ENCODE measurements at regions not wholly inside any gene's neighbourhood (a gene's known extent, or its start where the extent isn't known, plus 50 kb on each side); places are given as distances from the start of the nearest gene placed in this dataset.

DNA sequence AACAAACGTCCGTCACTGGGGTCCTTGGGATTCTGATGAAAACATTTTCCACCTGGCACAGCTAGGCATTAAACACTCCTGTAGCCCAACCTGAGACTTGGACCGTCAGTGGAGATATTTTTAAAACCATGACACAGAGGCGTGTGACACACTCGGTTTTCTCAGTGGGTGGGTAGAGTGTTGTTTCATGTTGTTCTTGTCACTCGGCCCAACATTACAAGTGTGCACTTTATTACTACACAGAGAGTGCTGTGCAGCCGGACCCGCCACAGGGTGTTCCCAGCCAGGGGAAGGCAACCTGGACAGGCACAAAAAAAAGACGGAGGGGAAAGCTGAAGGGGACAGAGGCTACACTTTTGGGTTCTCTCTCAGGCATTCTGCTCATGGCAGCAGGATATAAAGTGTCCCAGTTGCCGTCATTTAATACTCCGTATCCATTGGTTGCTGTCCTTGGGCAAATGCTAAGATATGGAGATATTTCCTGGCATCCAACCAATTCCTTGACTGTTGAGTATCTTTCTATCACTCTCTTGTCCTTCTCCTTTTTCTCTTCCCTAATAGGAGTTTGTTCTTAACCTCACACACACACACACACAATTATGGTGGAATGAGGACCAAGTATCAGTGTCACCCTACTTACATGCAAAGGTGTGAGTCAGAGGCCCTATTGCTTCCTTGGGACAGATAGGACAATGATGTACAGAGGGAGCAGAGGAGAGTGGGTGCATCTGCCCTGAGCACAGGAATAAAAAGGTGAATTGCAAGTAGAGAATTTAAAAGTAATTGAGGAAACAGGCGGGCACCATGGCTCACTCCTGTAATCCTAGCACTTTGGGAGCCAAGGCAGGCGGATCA, 154.1 kb upstream of the SOX9 start:
- H3K4me3 ChIP-seq (ENCODE audit: low read length, poor library complexity, severe bottlenecking), result no peak overlapping the region

DNA sequence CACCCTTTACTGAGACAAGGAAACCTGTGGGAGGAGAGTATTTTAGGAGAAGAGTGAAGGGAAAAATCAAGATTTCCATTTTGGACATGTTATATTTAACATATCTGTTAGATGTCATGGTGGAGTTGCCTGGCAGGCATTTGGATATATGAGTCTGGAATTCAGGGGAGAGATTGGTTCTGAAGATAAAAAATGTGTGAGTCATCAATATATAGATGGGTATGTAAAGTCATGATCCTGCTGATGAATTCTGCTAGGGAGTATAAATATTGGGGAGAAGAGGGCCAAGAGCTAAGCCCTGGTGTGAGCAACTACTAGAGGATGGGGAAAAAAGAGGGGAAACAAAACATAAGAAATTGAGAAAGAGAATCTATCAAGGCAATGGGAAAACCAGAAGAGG, 151.3 kb upstream of the SOX9 start:
- peaks cover 8% of the 10 kb centered on the region for H3K9me3 ChIP-seq (ENCODE audit: insufficient read depth, low read depth, low read length)
- no peak overlapping the region for H3K4me3 ChIP-seq (ENCODE audit: low read length, poor library complexity, severe bottlenecking)
- H3K27me3 ChIP-seq (ENCODE audit: insufficient read depth, low read length, poor library complexity, severe bottlenecking), result no peaks in the 10 kb centered on the region
- no peak overlapping the region for H2AFZ ChIP-seq (ENCODE audit: low read length)
- H3K4me1 ChIP-seq (ENCODE audit: insufficient read depth, low read length, poor library complexity, severe bottlenecking), result no peaks in the 10 kb centered on the region
- H3K9ac ChIP-seq (ENCODE audit: low read depth, low read length, poor library complexity, severe bottlenecking), result no peak overlapping the region
- H3K4me2 ChIP-seq (ENCODE audit: low read depth, low read length, poor library complexity, severe bottlenecking), result no peak overlapping the region
- H3K79me2 ChIP-seq (ENCODE audit: insufficient read depth, low read length), result no peaks in the 10 kb centered on the region
- H4K20me1 ChIP-seq (ENCODE audit: insufficient read depth, low read length, poor library complexity, severe bottlenecking), result no peaks in the 10 kb centered on the region
- H3K36me3 ChIP-seq (ENCODE audit: insufficient read depth, low read length), result no peaks in the 10 kb centered on the region
- TF ChIP-seq, protein P1, sequence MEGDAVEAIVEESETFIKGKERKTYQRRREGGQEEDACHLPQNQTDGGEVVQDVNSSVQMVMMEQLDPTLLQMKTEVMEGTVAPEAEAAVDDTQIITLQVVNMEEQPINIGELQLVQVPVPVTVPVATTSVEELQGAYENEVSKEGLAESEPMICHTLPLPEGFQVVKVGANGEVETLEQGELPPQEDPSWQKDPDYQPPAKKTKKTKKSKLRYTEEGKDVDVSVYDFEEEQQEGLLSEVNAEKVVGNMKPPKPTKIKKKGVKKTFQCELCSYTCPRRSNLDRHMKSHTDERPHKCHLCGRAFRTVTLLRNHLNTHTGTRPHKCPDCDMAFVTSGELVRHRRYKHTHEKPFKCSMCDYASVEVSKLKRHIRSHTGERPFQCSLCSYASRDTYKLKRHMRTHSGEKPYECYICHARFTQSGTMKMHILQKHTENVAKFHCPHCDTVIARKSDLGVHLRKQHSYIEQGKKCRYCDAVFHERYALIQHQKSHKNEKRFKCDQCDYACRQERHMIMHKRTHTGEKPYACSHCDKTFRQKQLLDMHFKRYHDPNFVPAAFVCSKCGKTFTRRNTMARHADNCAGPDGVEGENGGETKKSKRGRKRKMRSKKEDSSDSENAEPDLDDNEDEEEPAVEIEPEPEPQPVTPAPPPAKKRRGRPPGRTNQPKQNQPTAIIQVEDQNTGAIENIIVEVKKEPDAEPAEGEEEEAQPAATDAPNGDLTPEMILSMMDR (conservative IDR thresholded peaks at IDR 0.05; ENCODE audit: low read length), result no peak
- no peak for TF ChIP-seq EZH2phosphoT487 (IDR thresholded peaks at IDR 0.05; ENCODE audit: borderline replicate concordance)
- no peaks in the 10 kb centered on the region for H3F3A ChIP-seq (ENCODE audit: low read depth)
- H3K9me2 ChIP-seq (replicated peaks; ENCODE audit: low read depth, low read length), result no peaks in the 10 kb centered on the region

More for the DNA sequence above, 154.1 kb upstream of the SOX9 start:
- Histone ChIP-seq H2AFZ (ENCODE audit: low read length) (no peak overlapping the region), H3K4me1 (ENCODE audit: insufficient read depth, low read length, poor library complexity, severe bottlenecking) (no peaks in the 10 kb centered on the region), H3K9ac (ENCODE audit: low read depth, low read length, poor library complexity, severe bottlenecking) (no peak overlapping the region), H3K36me3 (ENCODE audit: insufficient read depth, low read length) (no peaks in the 10 kb centered on the region), H3K9me3 (ENCODE audit: insufficient read depth, low read depth, low read length) (peaks cover 14% of the 10 kb centered on the region), H3K79me2 (ENCODE audit: insufficient read depth, low read length) (no peaks in the 10 kb centered on the region), H3K4me2 (ENCODE audit: low read depth, low read length, poor library complexity, severe bottlenecking) (no peak overlapping the region), H4K20me1 (ENCODE audit: insufficient read depth, low read length, poor library complexity, severe bottlenecking) (no peaks in the 10 kb centered on the region), H3K27me3 (ENCODE audit: insufficient read depth, low read length, poor library complexity, severe bottlenecking) (no peaks in the 10 kb centered on the region), H3K9me2 (replicated peaks; ENCODE audit: low read depth, low read length) (no peaks in the 10 kb centered on the region), H3F3A (ENCODE audit: low read depth) (no peaks in the 10 kb centered on the region)
- TF ChIP-seq, protein P1 (conservative IDR thresholded peaks at IDR 0.05; ENCODE audit: low read length), result no peak
- no peak for TF ChIP-seq EZH2phosphoT487 (IDR thresholded peaks at IDR 0.05; ENCODE audit: borderline replicate concordance)

DNA sequence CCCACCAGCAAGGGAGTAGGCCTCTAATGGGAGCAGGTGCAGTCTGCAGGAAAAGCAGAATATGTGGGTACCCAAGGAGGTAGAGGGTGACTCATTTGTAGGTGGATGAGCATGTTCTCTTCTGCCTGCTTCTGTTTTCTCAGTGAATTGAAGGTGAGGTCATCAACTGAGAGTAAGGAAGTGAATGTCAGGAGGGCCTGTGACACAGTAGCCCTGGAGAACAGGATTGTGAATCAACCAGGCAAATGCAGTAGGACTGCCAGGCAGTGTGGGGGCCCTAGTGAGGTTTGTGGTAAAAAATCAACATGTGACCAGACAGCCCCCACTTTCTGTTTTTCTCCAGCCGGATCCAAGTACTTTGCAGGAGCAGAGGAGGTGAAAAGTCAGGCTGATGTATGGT, 150.5 kb upstream of the SOX9 start:
- Histone ChIP-seq H3K4me3 (ENCODE audit: low read length, poor library complexity, severe bottlenecking) (no peak overlapping the region), H3K9me2 (replicated peaks; ENCODE audit: low read depth, low read length) (no peaks in the 10 kb centered on the region), H4K20me1 (ENCODE audit: insufficient read depth, low read length, poor library complexity, severe bottlenecking) (no peaks in the 10 kb centered on the region), H3K9ac (ENCODE audit: low read depth, low read length, poor library complexity, severe bottlenecking) (no peak overlapping the region), H3K36me3 (ENCODE audit: insufficient read depth, low read length) (no peaks in the 10 kb centered on the region), H3K27me3 (ENCODE audit: insufficient read depth, low read length, poor library complexity, severe bottlenecking) (no peaks in the 10 kb centered on the region), H3K4me2 (ENCODE audit: low read depth, low read length, poor library complexity, severe bottlenecking) (no peak overlapping the region), H3K4me1 (ENCODE audit: insufficient read depth, low read length, poor library complexity, severe bottlenecking) (no peaks in the 10 kb centered on the region), H3F3A (ENCODE audit: low read depth) (no peaks in the 10 kb centered on the region), H3K79me2 (ENCODE audit: insufficient read depth, low read length) (no peaks in the 10 kb centered on the region), H3K9me3 (ENCODE audit: insufficient read depth, low read depth, low read length) (peaks cover 6% of the 10 kb centered on the region; the same call in 1 of the 2 replicates), H2AFZ (ENCODE audit: low read length) (no peak overlapping the region)
- TF ChIP-seq EZH2phosphoT487 (IDR thresholded peaks at IDR 0.05; ENCODE audit: borderline replicate concordance), result no peak
- TF ChIP-seq, protein P1 (conservative IDR thresholded peaks at IDR 0.05; ENCODE audit: low read length), result no peak

Data from Loucy (cell line).